ENCODE measurements at regions not wholly inside any gene's neighbourhood (a gene's known extent, or its start where the extent isn't known, plus 50 kb on each side); places are given as distances from the start of the nearest gene placed in this dataset.

- H3K27me3 ChIP-seq (ENCODE audit: control insufficient read depth in 1 of 2, insufficient read depth in 2 of 2, low read length in 2 of 2) = no peaks in the 10 kb centered on the region
- Mint-ChIP-seq H3K27ac (no peak overlapping the region), H3K36me3 (ENCODE audit: low read depth) (no peaks in the 10 kb centered on the region), H3K4me3 (no peak overlapping the region), H3K27me3 (no peaks in the 10 kb centered on the region), H3K4me1 (ENCODE audit: low read depth) (no peaks in the 10 kb centered on the region), H3K9me3 (no peaks in the 10 kb centered on the region)
- DNase-seq (no peak), ATAC-seq (ENCODE audit: poor library complexity) (no peak)
- no peak overlapping the region for H3K27ac ChIP-seq (ENCODE audit: low read depth in 1 of 2, low read length in 2 of 2)
- CTCF ChIA-PET = no interaction called here
- no peaks in the 10 kb centered on the region for H3K9me3 ChIP-seq (ENCODE audit: control insufficient read depth in 1 of 2, insufficient read depth in 1 of 2, low read length in 2 of 2)
- no peak overlapping the region for H3K4me3 ChIP-seq (ENCODE audit: low read length)
- POLR2A ChIA-PET = no interaction called here
- H3K4me1 ChIP-seq (ENCODE audit: insufficient read depth, low read length) = no peaks in the 10 kb centered on the region
- intact Hi-C loops (cut with DNase I, micrococcal nuclease) = no loop called here
- H3K36me3 ChIP-seq (ENCODE audit: insufficient read depth, low read length) = no peaks in the 10 kb centered on the region
- TF ChIP-seq, protein P1, sequence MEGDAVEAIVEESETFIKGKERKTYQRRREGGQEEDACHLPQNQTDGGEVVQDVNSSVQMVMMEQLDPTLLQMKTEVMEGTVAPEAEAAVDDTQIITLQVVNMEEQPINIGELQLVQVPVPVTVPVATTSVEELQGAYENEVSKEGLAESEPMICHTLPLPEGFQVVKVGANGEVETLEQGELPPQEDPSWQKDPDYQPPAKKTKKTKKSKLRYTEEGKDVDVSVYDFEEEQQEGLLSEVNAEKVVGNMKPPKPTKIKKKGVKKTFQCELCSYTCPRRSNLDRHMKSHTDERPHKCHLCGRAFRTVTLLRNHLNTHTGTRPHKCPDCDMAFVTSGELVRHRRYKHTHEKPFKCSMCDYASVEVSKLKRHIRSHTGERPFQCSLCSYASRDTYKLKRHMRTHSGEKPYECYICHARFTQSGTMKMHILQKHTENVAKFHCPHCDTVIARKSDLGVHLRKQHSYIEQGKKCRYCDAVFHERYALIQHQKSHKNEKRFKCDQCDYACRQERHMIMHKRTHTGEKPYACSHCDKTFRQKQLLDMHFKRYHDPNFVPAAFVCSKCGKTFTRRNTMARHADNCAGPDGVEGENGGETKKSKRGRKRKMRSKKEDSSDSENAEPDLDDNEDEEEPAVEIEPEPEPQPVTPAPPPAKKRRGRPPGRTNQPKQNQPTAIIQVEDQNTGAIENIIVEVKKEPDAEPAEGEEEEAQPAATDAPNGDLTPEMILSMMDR (IDR thresholded peaks at IDR 0.05) = no peak
These were observed 656.9 kb downstream of the MTRR start for GRCh38 chr5:8525819-8526218.

GRCh38 chr5:8528106-8528505, 659.2 kb downstream of the MTRR start:
- intact Hi-C loops (cut with DNase I, micrococcal nuclease) = no loop called here
- Histone ChIP-seq H3K4me3 (ENCODE audit: low read length) (no peak overlapping the region), H3K4me1 (ENCODE audit: insufficient read depth, low read length) (no peaks in the 10 kb centered on the region), H3K36me3 (ENCODE audit: insufficient read depth, low read length) (no peaks in the 10 kb centered on the region), H3K27me3 (ENCODE audit: control insufficient read depth in 1 of 2, insufficient read depth in 2 of 2, low read length in 2 of 2) (no peaks in the 10 kb centered on the region), H3K27ac (ENCODE audit: low read depth in 1 of 2, low read length in 2 of 2) (no peak overlapping the region), H3K9me3 (ENCODE audit: control insufficient read depth in 1 of 2, insufficient read depth in 1 of 2, low read length in 2 of 2) (no peaks in the 10 kb centered on the region)
- ATAC-seq (ENCODE audit: poor library complexity) (no peak), DNase-seq (no peak)
- Mint-ChIP-seq H3K9me3 (no peaks in the 10 kb centered on the region), H3K27me3 (no peaks in the 10 kb centered on the region), H3K36me3 (ENCODE audit: low read depth) (no peaks in the 10 kb centered on the region), H3K4me1 (ENCODE audit: low read depth) (no peaks in the 10 kb centered on the region), H3K4me3 (no peak overlapping the region), H3K27ac (no peak overlapping the region)
- ChIA-PET POLR2A (no interaction called here), CTCF (no interaction called here)
- TF ChIP-seq, protein P1 (IDR thresholded peaks at IDR 0.05) = no peak

- no peaks in the 10 kb centered on the region for H3K9me3 Mint-ChIP-seq
- POLR2A ChIA-PET = no interaction called here
- intact Hi-C loops (cut with DNase I, micrococcal nuclease) = no loop called here
These were observed 669.9 kb downstream of the MTRR start for GRCh38 chr5:8538821-8539220.

More at GRCh38 chr5:8538821-8539220, 669.9 kb downstream of the MTRR start:
- DNase-seq (no peak), ATAC-seq (ENCODE audit: poor library complexity) (no peak)
- peaks cover 0 to 3% of the 10 kb centered on the region in 2 experiments for H3K9me3 ChIP-seq (ENCODE audit: control insufficient read depth in 1 of 2, insufficient read depth in 1 of 2, low read length in 2 of 2)
- no peaks in the 10 kb centered on the region for H3K4me1 ChIP-seq (ENCODE audit: insufficient read depth, low read length)
- no peak overlapping the region for H3K27ac Mint-ChIP-seq
- H3K27me3 Mint-ChIP-seq = no peaks in the 10 kb centered on the region
- H3K4me3 Mint-ChIP-seq = no peak overlapping the region
- CTCF ChIA-PET = no interaction called here
- H3K4me3 ChIP-seq (ENCODE audit: low read length) = no peak overlapping the region
- no peaks in the 10 kb centered on the region for H3K27me3 ChIP-seq (ENCODE audit: control insufficient read depth in 1 of 2, insufficient read depth in 2 of 2, low read length in 2 of 2)
- no peaks in the 10 kb centered on the region for H3K36me3 Mint-ChIP-seq (ENCODE audit: low read depth)
- H3K4me1 Mint-ChIP-seq (ENCODE audit: low read depth) = no peaks in the 10 kb centered on the region
- no peaks in the 10 kb centered on the region for H3K36me3 ChIP-seq (ENCODE audit: insufficient read depth, low read length)
- H3K27ac ChIP-seq (ENCODE audit: low read depth in 1 of 2, low read length in 2 of 2) = no peak overlapping the region
- TF ChIP-seq, protein P1 (IDR thresholded peaks at IDR 0.05) = no peak
